ENCODE measurements at regions not wholly inside any gene's neighbourhood (a gene's known extent, or its start where the extent isn't known, plus 50 kb on each side); places are given as distances from the start of the nearest gene placed in this dataset.
"Not testable (repeated sequence)": the region's sequence is repeated elsewhere in the genome, so short reads cannot be mapped to it uniquely, and the experiment has no call there.

- no peak for DNase-seq
Observed at GRCh38 chr20:51184289-51184688, 161.4 kb upstream of the KCNG1 start.

- DNase-seq: no peak
Observed at GRCh38 chr20:51183451-51183850, 160.5 kb upstream of the KCNG1 start.

- DNase-seq: no peak
Observed at GRCh38 chr20:51182571-51182970, 159.7 kb upstream of the KCNG1 start.

GRCh38 chr20:51178153-51178552, 155.2 kb upstream of the KCNG1 start:
- DNase-seq: no peak

- DNase-seq: no peak
Observed at GRCh38 chr20:51176876-51177275, 154.0 kb upstream of the KCNG1 start.

GRCh38 chr20:51176446-51176845, 153.5 kb upstream of the KCNG1 start:
- DNase-seq: no peak

GRCh38 chr20:51175724-51176123, 152.8 kb upstream of the KCNG1 start:
- no peak for DNase-seq

- no peak for DNase-seq
Observed at GRCh38 chr20:51175156-51175555, 152.2 kb upstream of the KCNG1 start.

- no peak for DNase-seq
Observed at GRCh38 chr20:51174536-51174935, 151.6 kb upstream of the KCNG1 start.

GRCh38 chr20:51172558-51173428, 149.9 kb upstream of the KCNG1 start:
- DNase-seq: no peak

GRCh38 chr20:51171141-51171540, 148.2 kb upstream of the KCNG1 start:
- DNase-seq: no peak

GRCh38 chr20:51169813-51170212, 146.9 kb upstream of the KCNG1 start:
- no peak for DNase-seq

GRCh38 chr20:51167911-51168310, 145.0 kb upstream of the KCNG1 start:
- DNase-seq: not testable (repeated sequence)

- DNase-seq: no peak
Observed at GRCh38 chr20:51166489-51166888, 143.6 kb upstream of the KCNG1 start.

GRCh38 chr20:51165131-51165530, 142.2 kb upstream of the KCNG1 start:
- DNase-seq: no peak

GRCh38 chr20:51164731-51165130, 141.8 kb upstream of the KCNG1 start:
- DNase-seq: no peak

- DNase-seq: no peak
Observed at GRCh38 chr20:51163996-51164600, 141.2 kb upstream of the KCNG1 start.

GRCh38 chr20:51162015-51162414, 139.1 kb upstream of the KCNG1 start:
- no peak for DNase-seq

- DNase-seq: no peak
Observed at GRCh38 chr20:51160821-51161220, 137.9 kb upstream of the KCNG1 start.

- DNase-seq: no peak
Observed at GRCh38 chr20:51159981-51160380, 137.1 kb upstream of the KCNG1 start.

- DNase-seq: no peak
Observed at GRCh38 chr20:51159303-51159702, 136.4 kb upstream of the KCNG1 start.

GRCh38 chr20:51158226-51158625, 135.3 kb upstream of the KCNG1 start:
- DNase-seq: no peak

GRCh38 chr20:51156041-51156982, 133.4 kb upstream of the KCNG1 start:
- DNase-seq: no peak
